Activated naive CD8-positive, alpha-beta T cell treated with anti-CD3 and anti-CD28 coated beads, Interleukin-2, amount 10 ng/mL, durations not matched to agents 7 days and 5 days (primary cell): ENCODE measurements at regions not wholly inside any gene's neighbourhood (a gene's known extent, or its start where the extent isn't known, plus 50 kb on each side); places are given as distances from the start of the nearest gene placed in this dataset.
"Not testable (repeated sequence)": the region's sequence is repeated elsewhere in the genome, so short reads cannot be mapped to it uniquely, and the experiment has no call there.

Experiments used
- ATAC-seq: fragments of 150-1000 bp; cut with Tn5 transposase; one replicate; pipeline ENCODE4 v1.10.0; 2021; ENCODE audit warnings: low read depth, moderate library complexity
- POLR2A ChIA-PET: fragments of 350-600 bp; sonication (Branson Sonifier 250); formaldehyde crosslinking; loops from one replicate; lab custom pipeline; 2021; ENCODE audit warnings: antibody characterized with exemption; lab: Charles Lee
- DNase-seq: peaks from one replicate; pipeline ENCODE4 v3.0.0; 2021
- H3K27ac Mint-ChIP-seq: one replicate; pipeline ENCODE4 v1.8.0; 2022; ENCODE audit warnings: mild to moderate bottlenecking, mixed read lengths
- H3K27me3 Mint-ChIP-seq: one replicate; pipeline ENCODE4 v1.8.0; 2022; ENCODE audit warnings: mild to moderate bottlenecking, moderate library complexity, mixed read lengths
- H3K36me3 Mint-ChIP-seq: one replicate; pipeline ENCODE4 v1.8.0; 2021; ENCODE audit warnings: mild to moderate bottlenecking, mixed read lengths
- H3K4me1 Mint-ChIP-seq: one replicate; pipeline ENCODE4 v1.8.0; 2021; ENCODE audit warnings: mixed read lengths
- H3K4me3 Mint-ChIP-seq: one replicate; pipeline ENCODE4 v1.8.0; 2022; ENCODE audit warnings: mild to moderate bottlenecking, moderate library complexity, mixed read lengths
- H3K9me3 Mint-ChIP-seq: one replicate; pipeline ENCODE4 v1.8.0; 2021; ENCODE audit warnings: mixed read lengths

DNA sequence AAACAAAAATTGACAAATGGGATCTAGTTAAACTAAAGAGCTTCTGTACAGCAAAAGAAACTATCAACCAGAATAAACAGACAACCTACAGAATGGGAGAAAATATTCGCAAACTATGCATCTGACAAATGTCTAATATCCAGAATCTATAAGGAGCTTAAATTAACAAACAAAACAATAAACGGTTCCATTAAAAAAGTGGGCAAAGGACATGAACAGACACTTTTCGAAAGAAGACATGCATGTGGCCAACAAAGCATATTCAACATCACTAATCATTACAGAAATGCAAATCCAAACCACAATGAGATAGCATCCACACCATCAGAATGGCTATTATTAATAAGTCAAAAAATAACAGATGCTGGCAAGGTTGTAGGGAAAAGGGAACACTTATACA, 50.5 kb upstream of the MED13L start:
- H3K27ac Mint-ChIP-seq, DNase-seq, ATAC-seq, H3K36me3 Mint-ChIP-seq, H3K4me3 Mint-ChIP-seq, H3K27me3 Mint-ChIP-seq, H3K9me3 Mint-ChIP-seq: not testable (repeated sequence)
- POLR2A ChIA-PET: interaction anchor here (1.0 kb wide), 1 partner anchor 31 kb away, joined by 4 read pairs; no protein-coding TSS in a partner anchor
- H3K4me1 Mint-ChIP-seq: peaks cover 22% of the 10 kb centered on the region

DNA sequence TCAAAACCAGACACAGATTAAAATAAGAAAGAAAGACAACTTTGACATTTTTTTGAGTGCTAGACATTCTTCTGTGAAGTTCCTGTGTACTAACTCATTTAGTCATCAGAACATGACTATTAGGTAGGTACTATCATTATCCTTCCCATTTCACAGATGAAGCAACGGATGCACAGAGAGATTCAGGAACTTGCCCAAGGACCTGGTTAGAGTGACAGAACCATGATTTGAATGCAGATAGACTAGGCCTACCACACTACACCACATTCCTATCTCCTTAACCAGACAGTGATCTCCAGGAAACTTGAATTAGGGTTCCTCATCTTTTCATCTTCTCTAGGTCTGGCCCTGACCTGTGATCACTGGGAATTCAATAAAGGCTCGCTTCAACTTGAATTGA, 54.4 kb upstream of the MED13L start:
- no peaks in the 10 kb centered on the region for H3K36me3 Mint-ChIP-seq
- H3K27ac Mint-ChIP-seq: no peak overlapping the region
- no peak for DNase-seq
- H3K4me3 Mint-ChIP-seq: no peak overlapping the region
- POLR2A ChIA-PET: no interaction called here
- H3K9me3 Mint-ChIP-seq: no peaks in the 10 kb centered on the region
- no peaks in the 10 kb centered on the region for H3K4me1 Mint-ChIP-seq
- H3K27me3 Mint-ChIP-seq: no peaks in the 10 kb centered on the region
- no peak for ATAC-seq

DNA sequence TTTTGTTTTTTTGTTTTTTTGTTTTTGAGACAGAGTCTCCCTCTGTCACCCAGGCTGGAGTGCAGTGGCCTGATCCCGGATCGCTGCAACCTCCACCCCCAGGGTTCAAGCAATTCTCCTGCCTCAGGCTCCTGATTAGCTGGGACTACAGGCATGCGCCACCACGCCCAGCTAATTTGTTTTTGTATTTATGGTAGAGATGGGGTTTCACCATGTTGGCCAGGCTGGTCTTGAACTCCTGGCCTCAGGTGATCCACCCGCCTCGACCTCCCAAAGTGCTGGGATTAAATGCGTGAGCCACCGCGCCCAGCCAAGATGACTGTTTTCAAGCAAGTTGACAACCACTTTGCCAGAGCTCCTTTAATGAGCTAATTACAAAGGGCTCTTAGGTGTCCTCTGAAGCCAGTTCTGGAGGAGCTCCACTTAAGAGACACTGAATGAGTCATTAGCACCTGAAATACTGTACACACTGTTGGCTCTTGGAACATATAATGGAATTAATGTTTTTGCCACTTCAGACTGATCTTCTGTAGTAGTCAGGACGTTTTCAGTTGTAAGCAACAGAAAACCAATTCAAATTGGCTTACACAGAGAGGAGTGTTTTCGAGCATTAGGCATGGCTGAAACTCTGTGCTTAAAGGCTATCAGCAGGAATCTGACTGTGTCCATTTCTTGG, 55.4 kb upstream of the MED13L start:
- H3K4me1 Mint-ChIP-seq: no peaks in the 10 kb centered on the region
- H3K4me3 Mint-ChIP-seq: no peak overlapping the region
- H3K27ac Mint-ChIP-seq: no peak overlapping the region
- no peaks in the 10 kb centered on the region for H3K36me3 Mint-ChIP-seq
- DNase-seq (no peak), ATAC-seq (no peak)
- POLR2A ChIA-PET: no interaction called here
- no peaks in the 10 kb centered on the region for H3K27me3 Mint-ChIP-seq
- no peaks in the 10 kb centered on the region for H3K9me3 Mint-ChIP-seq

DNA sequence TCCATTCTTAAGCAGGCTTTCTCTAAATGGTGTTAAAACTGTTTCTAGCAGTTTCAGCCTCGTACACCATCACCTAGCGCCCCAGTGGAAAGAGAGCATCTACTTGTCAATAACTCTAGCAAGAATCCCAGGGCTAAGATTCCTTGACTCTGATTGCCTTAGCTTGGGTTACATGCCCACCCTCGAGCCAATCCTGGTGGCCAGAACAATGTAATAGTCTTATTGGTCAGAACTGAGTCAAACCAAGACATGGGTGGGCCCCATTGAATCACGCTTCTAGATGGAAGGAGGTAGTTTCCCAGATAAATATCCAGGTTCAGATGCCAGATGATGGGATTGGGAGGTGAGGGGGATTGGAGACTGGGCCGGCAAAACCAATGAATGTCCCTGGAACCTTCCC, 55.9 kb upstream of the MED13L start:
- no peak for ATAC-seq
- POLR2A ChIA-PET: no interaction called here
- Mint-ChIP-seq H3K27ac (no peak overlapping the region), H3K27me3 (no peaks in the 10 kb centered on the region), H3K9me3 (no peaks in the 10 kb centered on the region), H3K4me1 (no peaks in the 10 kb centered on the region), H3K4me3 (no peak overlapping the region), H3K36me3 (no peaks in the 10 kb centered on the region)
- DNase-seq: no peak

DNA sequence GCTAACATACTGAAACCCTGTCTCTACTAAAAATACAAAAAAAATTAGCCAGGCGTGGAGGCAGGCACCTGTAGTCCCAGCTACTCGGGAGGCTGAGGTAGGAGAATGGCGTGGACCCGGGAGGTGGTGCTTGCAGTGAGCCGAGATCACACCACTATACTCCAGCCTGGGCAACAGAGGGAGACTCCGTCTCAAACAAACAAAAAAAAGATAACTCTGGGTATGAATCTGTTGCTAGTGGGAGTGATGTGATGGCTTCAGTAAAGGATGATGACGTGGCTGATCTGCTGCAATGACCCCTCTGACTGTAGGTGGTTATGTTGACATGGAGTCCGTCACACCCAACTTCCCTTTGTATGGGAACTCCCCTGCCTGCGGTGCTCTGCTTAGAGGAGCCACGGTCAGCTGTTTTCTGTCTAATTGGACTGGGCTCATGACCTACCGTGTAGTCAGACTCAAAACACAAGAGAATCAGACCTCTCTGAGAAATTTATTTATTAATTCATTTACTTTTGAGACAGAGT, 59.1 kb upstream of the MED13L start:
- H3K27ac Mint-ChIP-seq: no peak overlapping the region
- no peak overlapping the region for H3K4me3 Mint-ChIP-seq
- no peak for ATAC-seq
- DNase-seq: no peak
- H3K27me3 Mint-ChIP-seq: no peaks in the 10 kb centered on the region
- H3K4me1 Mint-ChIP-seq: no peaks in the 10 kb centered on the region
- H3K9me3 Mint-ChIP-seq: peaks cover 1% of the 10 kb centered on the region
- no peaks in the 10 kb centered on the region for H3K36me3 Mint-ChIP-seq
- POLR2A ChIA-PET: interaction anchor here (0.9 kb wide), 1 partner anchor 16 kb away, joined by 3 read pairs; no protein-coding TSS in a partner anchor

DNA sequence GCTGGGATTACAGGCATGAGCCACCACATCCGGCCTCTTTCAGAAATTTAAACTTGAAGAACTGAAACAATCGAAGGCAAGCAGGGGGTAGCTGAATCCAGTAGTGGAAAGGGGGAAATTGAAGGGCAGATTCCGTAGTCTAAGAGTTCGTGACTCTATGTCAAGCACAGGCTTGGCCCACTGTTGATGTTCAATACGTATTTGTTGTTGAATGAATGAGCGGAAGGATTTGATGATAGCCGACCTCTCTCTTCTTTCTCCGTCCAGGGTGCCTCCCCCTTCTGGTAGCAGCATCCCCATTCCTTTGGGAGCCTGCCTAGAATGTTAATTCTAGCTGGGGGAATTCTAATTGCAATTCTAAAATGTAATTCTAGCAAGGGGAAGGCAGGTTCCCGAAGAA, 59.8 kb upstream of the MED13L start:
- Mint-ChIP-seq H3K36me3 (no peaks in the 10 kb centered on the region), H3K27me3 (no peaks in the 10 kb centered on the region), H3K4me1 (no peaks in the 10 kb centered on the region), H3K4me3 (no peak overlapping the region), H3K9me3 (peaks cover 3% of the 10 kb centered on the region), H3K27ac (no peak overlapping the region)
- no peak for ATAC-seq
- DNase-seq: no peak
- POLR2A ChIA-PET: interaction anchor here (0.9 kb wide), 1 partner anchor 15 kb away, joined by 3 read pairs; no protein-coding TSS in a partner anchor

DNA sequence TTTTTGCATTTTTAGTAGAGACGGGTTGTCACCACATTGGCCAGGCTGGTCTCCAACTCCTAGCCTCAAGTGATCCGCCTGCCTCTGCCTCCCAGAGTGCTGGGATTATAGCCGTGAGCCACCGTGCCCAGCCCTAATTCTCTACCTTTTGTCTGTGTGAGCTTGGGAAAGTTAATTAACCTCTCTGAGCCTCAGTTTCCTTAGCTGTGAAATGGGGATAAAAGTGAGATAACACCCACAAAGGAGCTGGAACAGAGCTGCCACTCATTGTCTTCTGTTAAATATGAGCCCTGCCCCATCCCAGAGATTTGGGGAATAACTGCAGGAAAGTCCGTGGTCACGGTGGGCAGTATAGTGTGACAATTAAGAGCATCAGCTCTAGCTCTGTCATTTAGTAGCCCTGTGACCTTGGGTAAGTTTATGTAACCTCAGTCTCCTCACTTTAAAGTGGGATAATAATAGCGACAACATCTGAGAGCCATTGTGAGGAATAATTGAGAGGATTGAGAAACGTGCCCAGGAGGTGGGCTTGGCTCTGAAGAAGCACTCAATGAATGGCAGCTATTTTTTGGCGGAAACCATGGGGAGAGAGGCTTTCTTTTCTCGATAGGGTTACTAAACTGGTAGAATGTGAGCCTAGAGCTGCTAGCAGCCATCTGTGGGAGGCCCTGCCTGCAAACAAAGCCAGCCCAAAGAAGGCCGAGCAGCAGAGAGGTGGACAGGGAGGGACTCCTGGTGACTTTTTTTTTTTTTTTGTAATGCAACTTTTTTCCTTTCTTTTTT, 60.8 kb upstream of the MED13L start:
- POLR2A ChIA-PET: no interaction called here
- H3K9me3 Mint-ChIP-seq: peaks cover 3% of the 10 kb centered on the region
- no peak for ATAC-seq
- H3K4me3 Mint-ChIP-seq: no peak overlapping the region
- H3K4me1 Mint-ChIP-seq: no peaks in the 10 kb centered on the region
- no peaks in the 10 kb centered on the region for H3K36me3 Mint-ChIP-seq
- DNase-seq: no peak
- H3K27me3 Mint-ChIP-seq: no peaks in the 10 kb centered on the region
- H3K27ac Mint-ChIP-seq: no peak overlapping the region

DNA sequence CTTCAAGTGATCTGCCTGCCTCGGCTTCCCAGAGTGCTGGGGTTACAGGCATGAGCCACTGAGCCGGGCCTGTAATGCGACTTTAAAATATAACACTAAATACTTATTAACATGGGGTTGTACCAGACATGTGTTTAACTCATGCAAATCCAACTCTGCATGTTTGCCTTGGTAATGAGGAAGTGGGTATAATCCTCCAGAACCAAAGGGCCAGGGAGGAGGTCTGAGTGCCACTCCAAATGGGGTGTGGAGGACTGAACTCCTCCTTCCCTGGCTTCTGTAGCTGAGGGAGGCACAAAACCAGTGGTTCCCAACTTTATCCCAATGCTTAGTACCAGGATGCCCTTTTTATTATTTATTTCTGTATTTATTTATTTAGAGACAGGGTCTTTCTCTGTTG, 61.6 kb upstream of the MED13L start:
- POLR2A ChIA-PET: no interaction called here
- Mint-ChIP-seq H3K9me3 (peaks cover 3% of the 10 kb centered on the region), H3K27me3 (no peaks in the 10 kb centered on the region), H3K27ac (no peak overlapping the region), H3K4me1 (no peaks in the 10 kb centered on the region), H3K36me3 (no peaks in the 10 kb centered on the region), H3K4me3 (no peak overlapping the region)
- DNase-seq (no peak), ATAC-seq (no peak)

DNA sequence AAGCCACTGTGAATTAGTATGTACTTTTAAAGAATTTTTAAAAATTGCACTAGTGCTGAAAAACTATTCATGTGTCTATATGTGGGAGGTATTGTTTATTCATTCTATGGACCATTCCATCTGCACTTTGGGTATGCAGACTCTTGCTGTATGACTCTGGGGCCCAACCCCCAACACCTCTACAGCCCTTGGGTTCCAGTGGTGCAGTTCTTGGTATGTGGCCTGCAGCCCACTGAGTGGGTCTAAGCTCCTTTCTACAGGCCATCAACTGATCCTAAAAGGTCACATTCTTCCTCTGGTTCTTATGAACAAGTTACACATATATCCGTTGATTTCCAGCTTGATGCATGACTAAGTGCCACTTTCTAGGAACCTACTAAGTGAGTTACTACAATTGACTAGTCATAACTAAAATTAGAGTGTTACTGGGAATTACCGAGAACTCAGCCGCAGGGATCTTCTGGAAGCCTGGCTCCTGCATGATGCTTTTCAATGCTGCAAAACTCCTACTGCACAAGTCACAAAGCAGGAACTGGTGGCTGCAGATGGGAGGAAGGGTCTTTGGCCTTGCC, 62.4 kb upstream of the MED13L start:
- Mint-ChIP-seq H3K36me3 (no peaks in the 10 kb centered on the region), H3K27ac (no peak overlapping the region), H3K9me3 (peaks cover 3% of the 10 kb centered on the region), H3K4me3 (no peak overlapping the region), H3K27me3 (no peaks in the 10 kb centered on the region), H3K4me1 (no peaks in the 10 kb centered on the region)
- DNase-seq (no peak), ATAC-seq (no peak)
- POLR2A ChIA-PET: no interaction called here

DNA sequence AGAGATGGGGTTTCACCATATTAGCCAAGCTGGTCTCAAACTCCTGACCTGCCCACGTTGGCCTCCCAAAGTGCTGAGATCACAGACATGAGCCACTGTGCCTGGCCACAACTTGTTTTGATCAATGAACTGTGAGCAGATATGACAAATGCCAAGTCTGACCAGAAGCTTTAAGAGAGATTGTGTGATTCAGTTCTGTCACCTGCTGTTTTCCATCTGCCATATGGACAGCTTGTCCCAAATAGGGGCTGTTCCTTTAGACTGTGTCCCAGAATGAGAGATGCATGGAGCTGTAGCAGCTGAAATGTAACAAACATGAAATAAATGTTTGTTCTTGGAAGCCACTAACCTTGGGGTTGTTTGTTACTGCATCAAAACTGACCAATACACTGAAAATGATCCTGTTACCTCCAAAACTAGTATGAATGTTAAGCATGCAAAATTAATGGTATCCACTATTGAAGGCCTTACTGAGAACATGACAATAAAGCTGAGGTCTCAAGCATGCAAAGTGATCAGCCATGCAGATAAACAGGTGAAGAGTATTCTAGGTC, 65.9 kb upstream of the MED13L start:
- DNase-seq: no peak
- Mint-ChIP-seq H3K4me1 (no peaks in the 10 kb centered on the region), H3K27ac (no peak overlapping the region), H3K4me3 (no peak overlapping the region), H3K9me3 (peaks cover 3% of the 10 kb centered on the region), H3K27me3 (peaks cover 5% of the 10 kb centered on the region), H3K36me3 (no peaks in the 10 kb centered on the region)
- no peak for ATAC-seq
- POLR2A ChIA-PET: no interaction called here

DNA sequence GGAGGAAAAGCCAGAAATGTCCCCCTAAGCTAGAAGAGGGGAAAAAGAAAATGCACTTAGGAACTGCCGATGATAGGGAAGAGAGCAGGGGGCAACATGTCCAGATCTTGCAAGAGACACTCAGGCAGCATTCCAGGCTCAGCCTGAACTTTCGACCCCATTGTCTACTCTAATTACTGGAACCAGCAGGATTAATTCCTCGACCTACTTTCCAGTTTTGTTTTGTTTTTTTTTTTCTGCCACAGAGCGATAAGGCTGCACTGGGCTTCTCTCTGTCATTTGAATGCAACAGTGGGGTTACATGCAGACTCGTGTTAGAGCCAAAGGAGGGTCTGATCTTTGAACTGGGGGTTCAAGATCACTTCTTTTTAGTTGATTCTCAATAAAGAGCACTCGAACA, 68.7 kb upstream of the MED13L start:
- no peak for DNase-seq
- H3K4me1 Mint-ChIP-seq: no peaks in the 10 kb centered on the region
- H3K9me3 Mint-ChIP-seq: peaks cover 2% of the 10 kb centered on the region
- H3K4me3 Mint-ChIP-seq: no peak overlapping the region
- ATAC-seq: no peak
- POLR2A ChIA-PET: no interaction called here
- H3K36me3 Mint-ChIP-seq: no peaks in the 10 kb centered on the region
- no peak overlapping the region for H3K27ac Mint-ChIP-seq
- peaks cover 5% of the 10 kb centered on the region for H3K27me3 Mint-ChIP-seq

DNA sequence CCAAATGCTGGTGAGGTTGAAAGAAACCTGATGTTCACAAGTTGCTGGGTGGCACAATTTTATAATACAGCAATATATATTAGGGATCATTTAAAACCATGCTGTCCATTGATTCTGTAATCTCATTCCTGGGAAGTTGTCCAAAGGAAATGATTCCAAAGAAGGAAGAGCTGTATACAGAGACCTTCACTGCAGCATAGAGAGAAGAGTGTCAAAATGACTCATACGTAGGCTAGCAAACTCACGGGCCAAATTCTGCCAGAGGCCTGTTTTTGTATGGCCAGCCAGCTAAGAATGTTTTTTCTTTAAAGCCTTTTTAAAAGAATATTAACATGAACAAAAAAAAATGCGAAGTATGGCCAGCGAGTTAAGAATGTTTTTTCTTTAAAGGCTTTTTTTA, 69.2 kb upstream of the MED13L start:
- Mint-ChIP-seq H3K36me3 (no peaks in the 10 kb centered on the region), H3K9me3 (peaks cover 2% of the 10 kb centered on the region), H3K27me3 (peaks cover 5% of the 10 kb centered on the region), H3K4me1 (no peaks in the 10 kb centered on the region), H3K4me3 (no peak overlapping the region), H3K27ac (no peak overlapping the region)
- ATAC-seq (no peak), DNase-seq (no peak)
- POLR2A ChIA-PET: no interaction called here

DNA sequence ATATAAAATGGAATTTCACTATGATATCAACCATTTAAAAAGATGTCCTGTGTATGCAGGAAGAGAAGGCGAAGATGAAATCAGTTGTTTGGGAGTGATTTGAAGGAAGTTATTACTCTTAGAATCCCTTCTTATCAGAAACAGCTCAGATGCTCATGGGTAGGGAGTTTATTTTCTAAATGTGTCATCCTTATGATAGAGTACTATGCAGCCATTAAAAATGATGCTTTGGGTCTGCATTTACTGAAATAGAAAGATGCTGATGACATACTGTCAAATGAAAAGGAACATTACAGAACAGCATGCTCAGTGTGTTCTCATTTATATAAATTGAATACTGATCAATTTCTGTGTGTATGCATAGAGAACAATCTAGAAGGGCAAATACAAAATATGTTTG, 69.8 kb upstream of the MED13L start:
- H3K4me1 Mint-ChIP-seq: no peaks in the 10 kb centered on the region
- no peak for DNase-seq
- peaks cover 5% of the 10 kb centered on the region for H3K27me3 Mint-ChIP-seq
- H3K4me3 Mint-ChIP-seq: no peak overlapping the region
- peaks cover under 1% of the 10 kb centered on the region for H3K9me3 Mint-ChIP-seq
- H3K27ac Mint-ChIP-seq: no peak overlapping the region
- POLR2A ChIA-PET: no interaction called here
- no peak for ATAC-seq
- no peaks in the 10 kb centered on the region for H3K36me3 Mint-ChIP-seq
